Stomach (tissue), 8 donors: ENCODE measurements at regions not wholly inside any gene's neighbourhood (a gene's known extent, or its start where the extent isn't known, plus 50 kb on each side); places are given as distances from the start of the nearest gene placed in this dataset.

Experiments used
- DNase-seq, 2 donors: peaks; one replicate each; pipeline versions ENCODE4 v3.0.0 to v3.0.0-alpha.2; 2013 to 2019
- H3K27ac ChIP-seq, 5 donors: fragments of 200-600 bp in 4 of 5; sonication (generic) in 4 of 5; one replicate each; pipeline ENCODE4 v1.5.1; 2013 to 2019; ENCODE audit warnings: mild to moderate bottlenecking in 1 of 5, moderate library complexity in 1 of 5
- H3K27me3 ChIP-seq, 3 donors: fragments of 200-600 bp; sonication (generic); one replicate each; pipeline ENCODE4 v1.5.1; 2017 to 2019; ENCODE audit warnings: mixed run types in 1 of 3
- H3K36me3 ChIP-seq, 4 donors: fragments of 200-600 bp; sonication (generic); 1 replicate in 3 of 4; 2 replicates in 1 of 4; pipeline ENCODE4 v1.5.1; 2016 to 2019
- H3K4me1 ChIP-seq, 4 donors: fragments of 200-600 bp; sonication (generic); one replicate each; pipeline ENCODE4 v1.5.1; 2016 to 2019
- H3K4me3 ChIP-seq, 4 donors: fragments of 200-600 bp; sonication (generic) in 3 of 4; one replicate each; pipeline ENCODE4 v1.5.1; 2016 to 2019; ENCODE audit warnings: mild to moderate bottlenecking in 1 of 4
- H3K9me3 ChIP-seq, 4 donors: fragments of 200-600 bp; sonication (generic); one replicate each; pipeline ENCODE4 v1.5.1; 2016 to 2019
- EP300 ChIP-seq: sonication (generic); formaldehyde crosslinking; IDR thresholded peaks from one replicate; pipeline ENCODE4 v1.6.1; 2017; ENCODE audit warnings: antibody characterized with exemption
- POLR2A ChIP-seq, 4 donors: fragments of 450-650 bp; IDR thresholded peaks; one replicate each; pipeline ENCODE4 v1.6.1; 2016; ENCODE audit warnings: antibody characterized with exemption in 4 of 4, control low read depth in 2 of 4, mild to moderate bottlenecking in 1 of 4, moderate library complexity in 1 of 4
- POLR2AphosphoS5 ChIP-seq, 3 donors: sonication (generic); formaldehyde crosslinking; IDR thresholded peaks; one replicate each; pipeline ENCODE4 v1.6.1; 2016; ENCODE audit warnings: antibody characterized with exemption in 3 of 3
- WGBS, 5 donors: extraction: QIAGEN DNeasy Blood & Tissue Kit in 3 of 5; methylation state at CpG; one replicate each; pipeline versions ENCODE4 v1.1.5 to v1.1.7; 2013 to 2018; 5-methylcytosine and 5-hydroxymethylcytosine counted together
- intact Hi-C: fragments of 100-400 bp; cut with DNase I; formaldehyde crosslinking; loops from one replicate; pipeline ENCODE4 v1.15.1; 2023; ENCODE audit warnings: low total_unique reads
- TF ChIP-seq, protein P1 (sequence below), 7 experiments: fragments of 450-650 bp in 4 of 7; fragments of 200-600 bp in 3 of 7; sonication (generic) in 3 of 7; IDR thresholded peaks; one replicate each; pipeline ENCODE4 v1.5.1; 2016 to 2019; ENCODE audit warnings: antibody characterized with exemption in 7 of 7, control low read depth in 2 of 7, mild to moderate bottlenecking in 1 of 7
- donor health status: healthy with polysubstance abuse.
- donor health status: Bipolar disorder and iron deficiency.
- donor health status: healthy.

DNA sequence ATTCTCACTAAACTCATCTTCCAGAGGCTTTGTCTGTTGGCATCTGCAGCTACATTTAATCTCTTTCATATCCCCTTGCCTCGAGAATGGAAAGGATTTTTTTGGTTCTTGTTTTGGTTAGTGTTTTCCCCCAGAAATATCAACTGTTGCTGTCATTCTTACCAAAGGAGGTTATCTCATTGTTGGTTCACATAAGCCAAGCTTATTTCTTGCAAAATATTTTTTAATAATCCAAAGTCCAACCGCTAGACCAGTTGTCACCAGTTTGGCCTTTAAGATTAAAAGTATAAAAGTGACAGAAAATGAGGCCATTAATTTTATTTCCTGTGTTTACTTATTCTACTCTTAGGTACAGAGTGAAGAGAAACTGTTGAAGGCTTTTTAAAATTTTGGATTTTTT is 66.5 kb upstream of the PROX1 start:
- no peak for DNase-seq
- H3K27me3 ChIP-seq, result no peaks in the 10 kb centered on the region
- H3K9me3 ChIP-seq, result no peaks in the 10 kb centered on the region
- H3K4me1 ChIP-seq, result no peaks in the 10 kb centered on the region
- no peaks in the 10 kb centered on the region for H3K36me3 ChIP-seq
- no peak overlapping the region for H3K27ac ChIP-seq
- no peak overlapping the region for H3K4me3 ChIP-seq
- no peak for TF ChIP-seq EP300
- no peak for TF ChIP-seq POLR2AphosphoS5 (IDR thresholded peaks at IDR 0.05)
- no peak for TF ChIP-seq POLR2A (IDR thresholded peaks at IDR 0.05)
- TF ChIP-seq, protein P1, sequence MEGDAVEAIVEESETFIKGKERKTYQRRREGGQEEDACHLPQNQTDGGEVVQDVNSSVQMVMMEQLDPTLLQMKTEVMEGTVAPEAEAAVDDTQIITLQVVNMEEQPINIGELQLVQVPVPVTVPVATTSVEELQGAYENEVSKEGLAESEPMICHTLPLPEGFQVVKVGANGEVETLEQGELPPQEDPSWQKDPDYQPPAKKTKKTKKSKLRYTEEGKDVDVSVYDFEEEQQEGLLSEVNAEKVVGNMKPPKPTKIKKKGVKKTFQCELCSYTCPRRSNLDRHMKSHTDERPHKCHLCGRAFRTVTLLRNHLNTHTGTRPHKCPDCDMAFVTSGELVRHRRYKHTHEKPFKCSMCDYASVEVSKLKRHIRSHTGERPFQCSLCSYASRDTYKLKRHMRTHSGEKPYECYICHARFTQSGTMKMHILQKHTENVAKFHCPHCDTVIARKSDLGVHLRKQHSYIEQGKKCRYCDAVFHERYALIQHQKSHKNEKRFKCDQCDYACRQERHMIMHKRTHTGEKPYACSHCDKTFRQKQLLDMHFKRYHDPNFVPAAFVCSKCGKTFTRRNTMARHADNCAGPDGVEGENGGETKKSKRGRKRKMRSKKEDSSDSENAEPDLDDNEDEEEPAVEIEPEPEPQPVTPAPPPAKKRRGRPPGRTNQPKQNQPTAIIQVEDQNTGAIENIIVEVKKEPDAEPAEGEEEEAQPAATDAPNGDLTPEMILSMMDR (IDR thresholded peaks at IDR 0.05), result no peak
- WGBS, 5 donors, result 39 to 54% (median 43%) methylated on average over 2 of the region's 2 CpGs
- intact Hi-C loops, result no loop called here

GRCh38 chr1:213921712-213922111 is 66.1 kb upstream of the PROX1 start:
- intact Hi-C loops, result no loop called here
- Histone ChIP-seq H3K36me3 (no peaks in the 10 kb centered on the region), H3K27ac (no peak overlapping the region), H3K4me1 (no peaks in the 10 kb centered on the region), H3K27me3 (no peaks in the 10 kb centered on the region), H3K9me3 (no peaks in the 10 kb centered on the region), H3K4me3 (no peak overlapping the region)
- TF ChIP-seq POLR2AphosphoS5 (IDR thresholded peaks at IDR 0.05) (no peak), EP300 (no peak), POLR2A (IDR thresholded peaks at IDR 0.05) (no peak)
- TF ChIP-seq, protein P1 (IDR thresholded peaks at IDR 0.05), result no peak
- WGBS, 5 donors, result 36 to 52% (median 43%) methylated on average over 5 of the region's 5 CpGs
- no peak for DNase-seq

- Histone ChIP-seq H3K36me3 (no peaks in the 10 kb centered on the region), H3K4me1 (no peaks in the 10 kb centered on the region), H3K27ac (no peak overlapping the region), H3K9me3 (no peaks in the 10 kb centered on the region), H3K4me3 (no peak overlapping the region), H3K27me3 (no peaks in the 10 kb centered on the region)
- no peak for DNase-seq
- 69 to 77% (median 73%) methylated on average over 6 of the region's 6 CpGs for WGBS, 5 donors
- intact Hi-C loops, result no loop called here
- TF ChIP-seq, protein P1 (IDR thresholded peaks at IDR 0.05), result no peak
- TF ChIP-seq POLR2A (IDR thresholded peaks at IDR 0.05) (no peak), POLR2AphosphoS5 (IDR thresholded peaks at IDR 0.05) (no peak), EP300 (no peak)
Measured at GRCh38 chr1:213925531-213926182, 62.1 kb upstream of the PROX1 start.

GRCh38 chr1:213927846-213928245 is 59.9 kb upstream of the PROX1 start:
- no peak overlapping the region for H3K4me3 ChIP-seq
- no peaks in the 10 kb centered on the region for H3K4me1 ChIP-seq
- 85 to 90% (median 88%) methylated on average over 6 of the region's 6 CpGs for WGBS, 5 donors
- no peaks in the 10 kb centered on the region for H3K9me3 ChIP-seq
- H3K27ac ChIP-seq, result no peak overlapping the region
- no peaks in the 10 kb centered on the region for H3K36me3 ChIP-seq
- DNase-seq, result no peak
- intact Hi-C loops, result no loop called here
- no peaks in the 10 kb centered on the region for H3K27me3 ChIP-seq
- no peak for TF ChIP-seq EP300
- TF ChIP-seq POLR2AphosphoS5 (IDR thresholded peaks at IDR 0.05), result no peak
- TF ChIP-seq, protein P1 (IDR thresholded peaks at IDR 0.05), result no peak
- no peak for TF ChIP-seq POLR2A (IDR thresholded peaks at IDR 0.05)
